ENCODE measurements at regions not wholly inside any gene's neighbourhood (a gene's known extent, or its start where the extent isn't known, plus 50 kb on each side); places are given as distances from the start of the nearest gene placed in this dataset.

- TF ChIP-seq CTCF (IDR thresholded peaks at IDR 0.05) (no peak), EP300 (IDR thresholded peaks at IDR 0.05) (no peak)
These were observed 232.7 kb downstream of the TTLL7 start for GRCh38 chr1:83766241-83766691.

Measured in upper lobe of left lung (tissue), 4 donors.